ENCODE measurements at regions not wholly inside any gene's neighbourhood (a gene's known extent, or its start where the extent isn't known, plus 50 kb on each side); places are given as distances from the start of the nearest gene placed in this dataset.

- no peak for DNase-seq (ENCODE audit: extremely low read depth in 1 of 4, low spot score in 3 of 4)
- H3K9ac ChIP-seq (ENCODE audit: insufficient read depth in 1 of 2, low read depth in 2 of 2, low read length in 2 of 2) = no peak overlapping the region
- no TSS peak for BruUV-seq (replicated peaks)
- H3K27ac ChIP-seq (ENCODE audit: extremely low read depth, low read depth, low read length) = no peak overlapping the region
- in situ Hi-C loops (cut with MboI) (no loop called here), intact Hi-C loops (cut with micrococcal nuclease) (no loop called here)
- no peak overlapping the region for H2AFZ ChIP-seq (ENCODE audit: low read depth, low read length)
- no peaks in the 10 kb centered on the region for H3K27me3 ChIP-seq (ENCODE audit: control insufficient read depth in 2 of 2, insufficient read depth in 2 of 2, low read length in 2 of 2)
- no peaks in the 10 kb centered on the region for H4K20me1 ChIP-seq (replicated peaks; ENCODE audit: control insufficient read depth, insufficient read depth, low read length)
- 0% methylated on average over 3 of the region's 3 CpGs for WGBS (ENCODE audit: insufficient coverage, low coverage, missing lambda C conversion rate)
- H3K9me1 ChIP-seq (ENCODE audit: control insufficient read depth, insufficient read depth, low read length) = no peaks in the 10 kb centered on the region
- no peak for FAIRE-seq
- no peaks in the 10 kb centered on the region for H3K4me1 ChIP-seq (replicated peaks in 1 of 2; ENCODE audit: control insufficient read depth in 2 of 2, insufficient read depth in 2 of 2, low read length in 2 of 2)
- no peak for ATAC-seq
- POLR2A ChIA-PET = no interaction called here
- no peak overlapping the region for H3K4me3 ChIP-seq
- H3K36me3 ChIP-seq (ENCODE audit: control insufficient read depth, insufficient read depth, low read length) = no peaks in the 10 kb centered on the region
- CTCF ChIA-PET (ENCODE audit: low intra/inter-chr PET ratio) = no interaction called here
- no peaks in the 10 kb centered on the region for H3K9me3 ChIP-seq (replicated peaks; ENCODE audit: control insufficient read depth, insufficient read depth, low read depth, low read length)
- H3K4me2 ChIP-seq (ENCODE audit: insufficient read depth, low read length) = no peak overlapping the region
- H3K79me2 ChIP-seq (ENCODE audit: control insufficient read depth, insufficient read depth, low read length) = no peaks in the 10 kb centered on the region
- TF ChIP-seq FOXP4 (CRISPR knock-in tag; IDR thresholded peaks at IDR 0.05; ENCODE audit: borderline replicate concordance) = no peak
- TF ChIP-seq AFF4 (CRISPR knock-in tag; IDR thresholded peaks at IDR 0.05) = no peak
- TF ChIP-seq NFIX (CRISPR knock-in tag; IDR thresholded peaks at IDR 0.05; ENCODE audit: low read depth) = no peak
- no peak for TF ChIP-seq HDAC6 (IDR thresholded peaks at IDR 0.05; ENCODE audit: low read depth, low read length)
- no peak for TF ChIP-seq BMI1 (IDR thresholded peaks at IDR 0.05; ENCODE audit: low read length)
- TF ChIP-seq SMARCA5 (IDR thresholded peaks at IDR 0.05) = no peak
- no peak for TF ChIP-seq KAT8 (IDR thresholded peaks at IDR 0.05; ENCODE audit: low read depth)
- no peak for TF ChIP-seq HEY1 (CRISPR knock-in tag; IDR thresholded peaks at IDR 0.05; ENCODE audit: borderline replicate concordance)
- TF ChIP-seq KDM2B (CRISPR knock-in tag; IDR thresholded peaks at IDR 0.05) = no peak
- no peak for TF ChIP-seq ETS2 (tag; IDR thresholded peaks at IDR 0.05; ENCODE audit: borderline replicate concordance, poor library complexity, severe bottlenecking)
- TF ChIP-seq DLX4 (CRISPR knock-in tag; IDR thresholded peaks at IDR 0.05) = no peak
- no peak for TF ChIP-seq CUX1 (CRISPR knock-in tag; IDR thresholded peaks at IDR 0.05)
- no peak for TF ChIP-seq POLR2A (conservative IDR thresholded peaks at IDR 0.05)
Observed at GRCh38 chr4:13097971-13098370, 386.2 kb downstream of the RAB28 start.

Data from K562 (cell line).